ENCODE measurements at regions not wholly inside any gene's neighbourhood (a gene's known extent, or its start where the extent isn't known, plus 50 kb on each side); places are given as distances from the start of the nearest gene placed in this dataset.
"Not testable (repeated sequence)": the region's sequence is repeated elsewhere in the genome, so short reads cannot be mapped to it uniquely, and the experiment has no call there.

DNA sequence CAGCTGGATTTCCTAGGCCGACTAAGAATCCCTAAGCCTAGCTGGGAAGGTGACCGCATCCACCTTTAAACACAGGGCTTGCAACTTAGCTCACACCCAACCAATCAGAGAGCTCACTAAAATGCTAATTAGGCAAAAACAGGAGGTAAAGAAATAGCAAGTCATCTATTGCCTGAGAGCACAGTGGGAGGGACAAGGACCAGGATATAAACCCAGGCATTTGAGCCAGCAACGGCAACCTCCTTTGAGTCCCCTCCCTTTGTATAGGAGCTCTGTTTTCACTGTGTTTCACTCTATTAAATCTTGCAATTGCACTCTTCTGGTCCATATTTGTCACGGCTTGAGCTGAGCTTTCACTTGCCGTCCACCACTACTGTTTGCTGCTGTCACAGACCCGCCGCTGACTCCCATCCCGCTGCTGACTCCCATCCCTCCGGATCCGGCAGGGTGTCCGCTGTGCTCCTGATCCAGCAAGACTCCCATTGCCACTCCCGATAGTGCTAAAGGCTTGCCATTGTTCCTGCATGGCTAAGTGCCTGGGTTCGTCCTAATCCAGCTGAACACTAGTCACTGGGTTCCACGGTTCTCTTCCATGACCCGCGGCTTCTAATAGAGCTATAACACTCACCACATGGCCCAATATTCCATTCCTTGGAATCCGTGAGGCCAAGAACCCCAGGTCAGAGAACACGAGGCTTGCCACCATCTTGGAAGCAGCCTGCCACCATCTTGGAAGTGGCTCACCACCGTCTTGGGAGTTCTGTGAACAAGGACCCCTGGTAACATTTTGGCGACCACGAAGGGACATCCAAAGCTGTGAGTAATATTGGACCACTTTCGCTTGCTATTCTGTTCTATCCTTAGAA is 885.8 kb upstream of the ATXN8OS start:
- TF ChIP-seq, protein P1, sequence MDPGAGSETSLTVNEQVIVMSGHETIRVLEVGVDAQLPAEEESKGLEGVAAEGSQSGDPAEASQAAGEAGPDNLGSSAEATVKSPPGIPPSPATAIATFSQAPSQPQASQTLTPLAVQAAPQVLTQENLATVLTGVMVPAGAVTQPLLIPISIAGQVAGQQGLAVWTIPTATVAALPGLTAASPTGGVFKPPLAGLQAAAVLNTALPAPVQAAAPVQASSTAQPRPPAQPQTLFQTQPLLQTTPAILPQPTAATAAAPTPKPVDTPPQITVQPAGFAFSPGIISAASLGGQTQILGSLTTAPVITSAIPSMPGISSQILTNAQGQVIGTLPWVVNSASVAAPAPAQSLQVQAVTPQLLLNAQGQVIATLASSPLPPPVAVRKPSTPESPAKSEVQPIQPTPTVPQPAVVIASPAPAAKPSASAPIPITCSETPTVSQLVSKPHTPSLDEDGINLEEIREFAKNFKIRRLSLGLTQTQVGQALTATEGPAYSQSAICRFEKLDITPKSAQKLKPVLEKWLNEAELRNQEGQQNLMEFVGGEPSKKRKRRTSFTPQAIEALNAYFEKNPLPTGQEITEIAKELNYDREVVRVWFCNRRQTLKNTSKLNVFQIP (CRISPR knock-in tag; IDR thresholded peaks at IDR 0.05; ENCODE audit: borderline replicate concordance, low read depth), result not testable (repeated sequence)
- not testable (repeated sequence) for TF ChIP-seq RARB, GLIS3 (CRISPR knock-in tag; IDR thresholded peaks at IDR 0.05)
